ENCODE measurements at regions not wholly inside any gene's neighbourhood (a gene's known extent, or its start where the extent isn't known, plus 50 kb on each side); places are given as distances from the start of the nearest gene placed in this dataset.

GRCh38 chr20:18988701-18989100 is 175.1 kb downstream of the SCP2D1 start:
- no peak for DNase-seq (ENCODE audit: low spot score)
- in situ Hi-C loops (cut with MboI; ENCODE audit: low sequenced_read_pairs, unreplicated experiment): no loop called here
- TF ChIP-seq CTCF (IDR thresholded peaks at IDR 0.05; ENCODE audit: borderline replicate concordance, control extremely low read depth, extremely low read depth, insufficient read depth, missing control alignments): no peak

- DNase-seq (ENCODE audit: low spot score): no peak
- in situ Hi-C loops (cut with MboI; ENCODE audit: low sequenced_read_pairs, unreplicated experiment): no loop called here
- no peak for TF ChIP-seq CTCF (IDR thresholded peaks at IDR 0.05; ENCODE audit: borderline replicate concordance, control extremely low read depth, extremely low read depth, insufficient read depth, missing control alignments)
These were observed 176.3 kb downstream of the SCP2D1 start for GRCh38 chr20:18989736-18990474.

- TF ChIP-seq CTCF (IDR thresholded peaks at IDR 0.05; ENCODE audit: borderline replicate concordance, control extremely low read depth, extremely low read depth, insufficient read depth, missing control alignments): no peak
- in situ Hi-C loops (cut with MboI; ENCODE audit: low sequenced_read_pairs, unreplicated experiment): no loop called here
- DNase-seq (ENCODE audit: low spot score): no peak
These were observed 177.4 kb downstream of the SCP2D1 start for GRCh38 chr20:18991012-18991411.

GRCh38 chr20:18992418-18992817 is 178.8 kb downstream of the SCP2D1 start:
- no peak for TF ChIP-seq CTCF (IDR thresholded peaks at IDR 0.05; ENCODE audit: borderline replicate concordance, control extremely low read depth, extremely low read depth, insufficient read depth, missing control alignments)
- in situ Hi-C loops (cut with MboI; ENCODE audit: low sequenced_read_pairs, unreplicated experiment): no loop called here
- DNase-seq (ENCODE audit: low spot score): no peak

GRCh38 chr20:18995455-18995854 is 181.9 kb downstream of the SCP2D1 start:
- in situ Hi-C loops (cut with MboI; ENCODE audit: low sequenced_read_pairs, unreplicated experiment): no loop called here
- DNase-seq (ENCODE audit: low spot score): no peak
- TF ChIP-seq CTCF (IDR thresholded peaks at IDR 0.05; ENCODE audit: borderline replicate concordance, control extremely low read depth, extremely low read depth, insufficient read depth, missing control alignments): no peak

- TF ChIP-seq CTCF (IDR thresholded peaks at IDR 0.05; ENCODE audit: borderline replicate concordance, control extremely low read depth, extremely low read depth, insufficient read depth, missing control alignments): no peak
- in situ Hi-C loops (cut with MboI; ENCODE audit: low sequenced_read_pairs, unreplicated experiment): no loop called here
These were observed 185.5 kb downstream of the SCP2D1 start for GRCh38 chr20:18999086-18999485.

More at GRCh38 chr20:18999086-18999485, 185.5 kb downstream of the SCP2D1 start:
- no peak for DNase-seq (ENCODE audit: low spot score)
